ENCODE measurements at regions not wholly inside any gene's neighbourhood (a gene's known extent, or its start where the extent isn't known, plus 50 kb on each side); places are given as distances from the start of the nearest gene placed in this dataset.

- no peak for TF ChIP-seq CTCF (tag by site-specific recombination; IDR thresholded peaks at IDR 0.05)
- TF ChIP-seq ZNF311 (tag by site-specific recombination; IDR thresholded peaks at IDR 0.05; ENCODE audit: borderline replicate concordance) = no peak
- no peak for TF ChIP-seq ZNF76 (tag by site-specific recombination; IDR thresholded peaks at IDR 0.05; ENCODE audit: borderline replicate concordance, low read depth)
- TF ChIP-seq ZNF280C (tag by site-specific recombination; IDR thresholded peaks at IDR 0.05) = no peak
- no peak for TF ChIP-seq ZNF530 (tag by site-specific recombination; IDR thresholded peaks at IDR 0.05; ENCODE audit: low read depth)
- no peak for TF ChIP-seq YY1 (tag by site-specific recombination; IDR thresholded peaks at IDR 0.05)
- no peak for TF ChIP-seq ZNF549 (tag by site-specific recombination; IDR thresholded peaks at IDR 0.05)
- TF ChIP-seq REST (tag by site-specific recombination; IDR thresholded peaks at IDR 0.05) = no peak
- TF ChIP-seq ZNF610 (tag by site-specific recombination; IDR thresholded peaks at IDR 0.05; ENCODE audit: borderline replicate concordance) = no peak
- no peak for TF ChIP-seq ZNF274 (IDR thresholded peaks at IDR 0.05; ENCODE audit: low read length)
- TF ChIP-seq ZNF274 (tag by site-specific recombination; IDR thresholded peaks at IDR 0.05; ENCODE audit: borderline replicate concordance) = no peak
- no peak for TF ChIP-seq ZNF174 (tag by site-specific recombination; IDR thresholded peaks at IDR 0.05)
- TF ChIP-seq ZNF26 (tag by site-specific recombination; IDR thresholded peaks at IDR 0.05) = no peak
- TF ChIP-seq ZBTB26 (tag by site-specific recombination; optimal IDR thresholded peaks at IDR 0.05) = no peak
- TF ChIP-seq ZFP3 (tag by site-specific recombination; IDR thresholded peaks at IDR 0.05; ENCODE audit: low read depth) = no peak
Measured at GRCh38 chr4:115865736-115866135, 752.3 kb upstream of the NDST4 start.
